ENCODE measurements at regions not wholly inside any gene's neighbourhood (a gene's known extent, or its start where the extent isn't known, plus 50 kb on each side); places are given as distances from the start of the nearest gene placed in this dataset.

DNA sequence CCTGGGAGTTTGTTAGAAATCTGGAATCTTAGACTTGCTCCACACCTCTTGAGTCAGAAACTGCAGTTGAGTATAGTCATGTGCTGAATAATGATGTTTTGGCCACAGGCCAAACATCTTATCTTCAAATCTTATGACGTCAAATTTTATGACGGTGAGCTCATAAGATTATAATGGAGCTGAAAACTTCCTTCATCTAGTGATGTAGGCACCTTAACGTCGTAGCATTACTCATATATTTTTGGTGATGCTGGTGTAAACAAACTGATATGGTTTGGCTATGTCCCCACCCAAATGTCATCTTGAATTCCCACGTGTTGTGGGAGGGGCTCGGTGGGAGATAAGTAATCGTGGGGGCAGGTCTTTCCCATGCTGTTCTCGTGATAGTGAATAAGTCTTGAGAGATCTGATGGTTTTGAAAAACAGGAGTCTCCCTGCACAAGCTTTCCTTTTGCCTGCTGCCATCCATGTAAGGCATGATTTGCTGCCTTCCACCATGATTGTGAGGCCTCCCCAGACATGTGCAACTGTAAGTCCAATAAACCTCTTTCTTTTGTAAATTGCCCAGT is 268.0 kb upstream of the PROK2 start:
- WGBS, 2 experiments (ENCODE audit: insufficient coverage in 1 of 2, insufficient read length in 1 of 2), result 93 to 100% methylated on average over 5 to 8 of the region's 8 CpGs
- TF ChIP-seq, protein P1, sequence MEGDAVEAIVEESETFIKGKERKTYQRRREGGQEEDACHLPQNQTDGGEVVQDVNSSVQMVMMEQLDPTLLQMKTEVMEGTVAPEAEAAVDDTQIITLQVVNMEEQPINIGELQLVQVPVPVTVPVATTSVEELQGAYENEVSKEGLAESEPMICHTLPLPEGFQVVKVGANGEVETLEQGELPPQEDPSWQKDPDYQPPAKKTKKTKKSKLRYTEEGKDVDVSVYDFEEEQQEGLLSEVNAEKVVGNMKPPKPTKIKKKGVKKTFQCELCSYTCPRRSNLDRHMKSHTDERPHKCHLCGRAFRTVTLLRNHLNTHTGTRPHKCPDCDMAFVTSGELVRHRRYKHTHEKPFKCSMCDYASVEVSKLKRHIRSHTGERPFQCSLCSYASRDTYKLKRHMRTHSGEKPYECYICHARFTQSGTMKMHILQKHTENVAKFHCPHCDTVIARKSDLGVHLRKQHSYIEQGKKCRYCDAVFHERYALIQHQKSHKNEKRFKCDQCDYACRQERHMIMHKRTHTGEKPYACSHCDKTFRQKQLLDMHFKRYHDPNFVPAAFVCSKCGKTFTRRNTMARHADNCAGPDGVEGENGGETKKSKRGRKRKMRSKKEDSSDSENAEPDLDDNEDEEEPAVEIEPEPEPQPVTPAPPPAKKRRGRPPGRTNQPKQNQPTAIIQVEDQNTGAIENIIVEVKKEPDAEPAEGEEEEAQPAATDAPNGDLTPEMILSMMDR (conservative IDR thresholded peaks at IDR 0.05), result no peak

DNA sequence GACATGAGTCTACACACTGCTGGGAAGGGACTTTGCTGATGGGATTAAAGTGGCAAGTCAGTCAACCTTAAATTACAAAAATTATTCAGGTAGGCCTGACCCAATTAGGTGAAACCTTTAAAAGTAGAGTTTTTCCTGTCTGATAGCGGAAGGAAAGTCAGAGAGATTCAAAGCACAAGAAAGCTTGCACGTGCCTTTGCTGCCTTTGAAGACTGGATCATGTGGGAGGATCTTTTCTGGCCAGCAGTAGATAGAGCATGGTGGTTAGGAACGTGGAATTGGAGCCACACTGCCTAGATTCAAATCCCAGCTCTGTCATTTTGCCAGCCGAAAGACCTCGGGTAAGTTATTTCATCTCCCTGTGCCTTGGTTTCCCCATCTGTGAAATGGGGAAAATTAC is 265.8 kb upstream of the PROK2 start:
- H3K27me3 ChIP-seq (ENCODE audit: control insufficient read depth, insufficient read depth, low read length, poor library complexity, severe bottlenecking), result no peaks in the 10 kb centered on the region
- Mint-ChIP-seq H3K27ac (no peak overlapping the region), H3K4me3 (no peak overlapping the region), H3K9me3 (no peaks in the 10 kb centered on the region), H3K4me1 (peaks cover 10% of the 10 kb centered on the region), H3K36me3 (ENCODE audit: low read depth) (no peaks in the 10 kb centered on the region), H3K27me3 (ENCODE audit: insufficient read depth) (peaks cover 32% of the 10 kb centered on the region)
- H3K9ac ChIP-seq (ENCODE audit: extremely low read depth, low read length, poor library complexity, severe bottlenecking), result no peak overlapping the region
- no peak for DNase-seq
- H3K36me3 ChIP-seq (ENCODE audit: control insufficient read depth, insufficient read depth, low read length), result no peaks in the 10 kb centered on the region
- TF ChIP-seq, protein P1 (conservative IDR thresholded peaks at IDR 0.05), result no peak
- no peaks in the 10 kb centered on the region for H3K9me3 ChIP-seq (ENCODE audit: control insufficient read depth, low read length)
- no peak overlapping the region for H3K27ac ChIP-seq (ENCODE audit: low read depth, low read length)
- H3K4me1 ChIP-seq (ENCODE audit: control insufficient read depth, insufficient read depth, low read length), result peaks cover 8% of the 10 kb centered on the region
- H3K4me3 ChIP-seq (ENCODE audit: low read length), result no peak overlapping the region
- WGBS, 2 experiments (ENCODE audit: insufficient coverage in 1 of 2, insufficient read length in 1 of 2), result 92 to 98% methylated on average over 5 of the region's 5 CpGs

More for the DNA sequence above, 268.0 kb upstream of the PROK2 start:
- DNase-seq, result no peak
- H3K9me3 Mint-ChIP-seq, result no peaks in the 10 kb centered on the region
- H3K4me1 Mint-ChIP-seq, result peaks cover 10% of the 10 kb centered on the region
- Histone ChIP-seq H3K27me3 (ENCODE audit: control insufficient read depth, insufficient read depth, low read length, poor library complexity, severe bottlenecking) (no peaks in the 10 kb centered on the region), H3K36me3 (ENCODE audit: control insufficient read depth, insufficient read depth, low read length) (no peaks in the 10 kb centered on the region), H3K4me1 (ENCODE audit: control insufficient read depth, insufficient read depth, low read length) (peaks cover 8% of the 10 kb centered on the region), H3K4me3 (ENCODE audit: low read length) (no peak overlapping the region), H3K9me3 (ENCODE audit: control insufficient read depth, low read length) (no peaks in the 10 kb centered on the region), H3K9ac (ENCODE audit: extremely low read depth, low read length, poor library complexity, severe bottlenecking) (no peak overlapping the region), H3K27ac (ENCODE audit: low read depth, low read length) (no peak overlapping the region)
- H3K27me3 Mint-ChIP-seq (ENCODE audit: insufficient read depth), result peaks cover 28% of the 10 kb centered on the region
- H3K36me3 Mint-ChIP-seq (ENCODE audit: low read depth), result no peaks in the 10 kb centered on the region
- H3K27ac Mint-ChIP-seq, result no peak overlapping the region
- H3K4me3 Mint-ChIP-seq, result no peak overlapping the region

DNA sequence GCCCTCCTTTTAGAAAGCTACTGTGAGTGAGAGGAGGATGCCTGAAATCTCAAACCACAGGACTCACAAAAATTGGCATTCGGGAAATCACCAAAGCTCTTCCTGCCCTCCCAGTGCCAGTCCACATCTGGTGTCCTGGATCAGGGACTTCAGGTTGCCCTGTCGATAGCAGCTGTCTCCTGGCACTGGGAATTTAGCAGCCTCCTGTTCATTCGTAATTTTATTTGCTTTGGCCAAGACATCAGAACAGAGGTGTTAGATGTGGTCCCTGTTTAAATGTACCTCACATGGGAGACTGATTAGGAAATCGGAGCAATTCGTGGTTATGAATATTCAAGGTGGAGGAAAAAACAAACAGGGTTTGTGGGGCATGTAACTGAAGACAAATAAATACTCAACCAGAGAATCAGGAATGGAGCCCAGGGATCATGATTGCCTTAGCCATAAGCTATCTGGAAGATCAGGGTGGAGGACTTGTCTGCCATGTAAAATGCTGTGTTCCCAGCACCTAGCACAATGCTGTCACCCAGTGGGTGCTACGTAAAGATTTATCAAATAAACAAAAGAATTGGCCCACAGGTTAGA is 265.2 kb upstream of the PROK2 start:
- Mint-ChIP-seq H3K27ac (no peak overlapping the region), H3K27me3 (ENCODE audit: insufficient read depth) (peaks cover 32% of the 10 kb centered on the region), H3K4me1 (peaks cover 10% of the 10 kb centered on the region), H3K4me3 (no peak overlapping the region), H3K9me3 (no peaks in the 10 kb centered on the region), H3K36me3 (ENCODE audit: low read depth) (no peaks in the 10 kb centered on the region)
- TF ChIP-seq, protein P1 (conservative IDR thresholded peaks at IDR 0.05), result no peak
- no peak for DNase-seq
- Histone ChIP-seq H3K27me3 (ENCODE audit: control insufficient read depth, insufficient read depth, low read length, poor library complexity, severe bottlenecking) (no peaks in the 10 kb centered on the region), H3K36me3 (ENCODE audit: control insufficient read depth, insufficient read depth, low read length) (no peaks in the 10 kb centered on the region), H3K4me1 (ENCODE audit: control insufficient read depth, insufficient read depth, low read length) (peaks cover 8% of the 10 kb centered on the region), H3K27ac (ENCODE audit: low read depth, low read length) (no peak overlapping the region), H3K9me3 (ENCODE audit: control insufficient read depth, low read length) (no peaks in the 10 kb centered on the region), H3K9ac (ENCODE audit: extremely low read depth, low read length, poor library complexity, severe bottlenecking) (no peak overlapping the region), H3K4me3 (ENCODE audit: low read length) (no peak overlapping the region)
- 88 to 89% methylated on average over 6 of the region's 6 CpGs for WGBS, 2 experiments (ENCODE audit: insufficient coverage in 1 of 2, insufficient read length in 1 of 2)
